A673 (cell line): ENCODE measurements at regions not wholly inside any gene's neighbourhood (a gene's known extent, or its start where the extent isn't known, plus 50 kb on each side); places are given as distances from the start of the nearest gene placed in this dataset.

ENCODE experiments used
- BruUV-seq: library from RNA; stranded (reverse); fragments of 400-500 nt; replicated peaks from 2 replicates; lab custom pipeline; 2021; lab: Mats Ljungman, UMichigan
- CTCF ChIA-PET: fragments of 300-600 bp; sonication (Branson Sonifier 250); formaldehyde crosslinking; loops from one replicate; lab custom pipeline; 2022; ENCODE audit warnings: antibody characterized with exemption; lab: Charles Lee
- POLR2A ChIA-PET: fragments of 300-600 bp; sonication (Branson Sonifier 250); formaldehyde crosslinking; loops from one replicate; lab custom pipeline; 2022; ENCODE audit warnings: antibody characterized with exemption; ENCODE audit not compliant: low non-redundant PET; lab: Charles Lee
- DNase-seq: peaks from one replicate; pipeline ENCODE4 v3.0.0-alpha.2; 2015; ENCODE audit warnings: low spot score
- H3K27ac ChIP-seq: fragments of 200-600 bp; sonication (generic); 2 replicates; pipeline ENCODE4 v1.5.1; 2016; ENCODE audit warnings: mixed run types, low read depth, mild to moderate bottlenecking, mixed read lengths, antibody characterized with exemption, low read length; ENCODE audit not compliant: poor library complexity, severe bottlenecking
- H3K27me3 ChIP-seq: fragments of 200-600 bp; sonication (generic); replicated peaks from 2 replicates; pipeline ENCODE4 v1.6.1; 2017; ENCODE audit warnings: mixed run types, low read depth, mild to moderate bottlenecking, mixed read lengths, antibody characterized with exemption, low read length; ENCODE audit not compliant: insufficient read depth, poor library complexity
- H3K36me3 ChIP-seq: fragments of 200-600 bp; sonication (generic); 2 replicates; pipeline ENCODE4 v1.6.1; 2016; ENCODE audit warnings: mixed run types, mild to moderate bottlenecking, mixed read lengths, antibody characterized with exemption, low read length; ENCODE audit not compliant: insufficient read depth, poor library complexity, severe bottlenecking
- H3K4me1 ChIP-seq: fragments of 200-600 bp; sonication (generic); 2 replicates; pipeline ENCODE4 v1.6.1; 2017; ENCODE audit warnings: mixed run types, mild to moderate bottlenecking, mixed read lengths, antibody characterized with exemption, low read length; ENCODE audit not compliant: insufficient read depth, poor library complexity, severe bottlenecking
- H3K4me3 ChIP-seq: fragments of 200-600 bp; sonication (generic); 2 replicates; pipeline ENCODE4 v1.5.1; 2016; ENCODE audit warnings: low read depth, mixed run types, mild to moderate bottlenecking, mixed read lengths, low read length; ENCODE audit not compliant: poor library complexity, severe bottlenecking
- H3K9me3 ChIP-seq: fragments of 200-600 bp; sonication (generic); 2 replicates; pipeline ENCODE4 v1.6.1; 2016; ENCODE audit warnings: mixed run types, low read depth, mild to moderate bottlenecking, mixed read lengths, antibody characterized with exemption, low read length; ENCODE audit not compliant: poor library complexity, severe bottlenecking
- CTCF ChIP-seq: fragments of 300-800, 200-600 bp; sonication (generic); conservative IDR thresholded peaks from 2 replicates; pipeline ENCODE4 v1.5.1; 2017; ENCODE audit warnings: low read depth, mild to moderate bottlenecking, antibody characterized with exemption, low read length, moderate library complexity, mixed read lengths
- EZH2 ChIP-seq: fragments of 200-600 bp; sonication (generic); IDR thresholded peaks from 2 replicates; pipeline ENCODE4 v1.6.1; 2017; ENCODE audit warnings: borderline replicate concordance, low read depth, mild to moderate bottlenecking, mixed read lengths, antibody characterized with exemption, low read length; ENCODE audit not compliant: poor library complexity, severe bottlenecking
- intact Hi-C: fragments of 100-400 bp; cut with micrococcal nuclease; formaldehyde crosslinking; loops from one replicate; pipeline ENCODE4 v1.10.0; 2022; ENCODE audit not compliant: unreplicated experiment

- BruUV-seq = no TSS peak
- ChIA-PET CTCF (no interaction called here), POLR2A (no interaction called here)
- peaks cover 4% of the 10 kb centered on the region for H3K9me3 ChIP-seq
- no peaks in the 10 kb centered on the region for H3K4me1 ChIP-seq
- no peak for DNase-seq
- H3K27me3 ChIP-seq = no peaks in the 10 kb centered on the region
- intact Hi-C loops = no loop called here
- no peak overlapping the region for H3K27ac ChIP-seq
- TF ChIP-seq CTCF (no peak), EZH2 (no peak)
- no peaks in the 10 kb centered on the region for H3K36me3 ChIP-seq
- H3K4me3 ChIP-seq = no peak overlapping the region
These were observed 55.7 kb upstream of the CYP1B1 start for GRCh38 chr2:38131676-38132075.

GRCh38 chr2:38130876-38131275 is 54.9 kb upstream of the CYP1B1 start:
- no peaks in the 10 kb centered on the region for H3K27me3 ChIP-seq
- CTCF ChIA-PET = no interaction called here
- BruUV-seq = no TSS peak
- H3K4me1 ChIP-seq = no peaks in the 10 kb centered on the region
- H3K27ac ChIP-seq = no peak overlapping the region
- DNase-seq = no peak
- H3K36me3 ChIP-seq = no peaks in the 10 kb centered on the region
- POLR2A ChIA-PET = no interaction called here
- intact Hi-C loops = no loop called here
- no peak overlapping the region for H3K4me3 ChIP-seq
- no peak for TF ChIP-seq CTCF
- no peak for TF ChIP-seq EZH2
- peaks cover 9% of the 10 kb centered on the region for H3K9me3 ChIP-seq

- ChIA-PET POLR2A (no interaction called here), CTCF (no interaction called here)
- Histone ChIP-seq H3K36me3 (no peaks in the 10 kb centered on the region), H3K9me3 (peaks cover 9% of the 10 kb centered on the region), H3K27me3 (no peaks in the 10 kb centered on the region), H3K27ac (no peak overlapping the region), H3K4me3 (no peak overlapping the region), H3K4me1 (peaks cover 4% of the 10 kb centered on the region)
- no peak for TF ChIP-seq EZH2
- TF ChIP-seq CTCF = no peak
- no peak for DNase-seq
- BruUV-seq = no TSS peak
- intact Hi-C loops = no loop called here
These were observed 54.0 kb upstream of the CYP1B1 start for GRCh38 chr2:38129987-38130386.
